SK-N-DZ (cell line): ENCODE measurements at regions not wholly inside any gene's neighbourhood (a gene's known extent, or its start where the extent isn't known, plus 50 kb on each side); places are given as distances from the start of the nearest gene placed in this dataset.
A peak's percentile ranks its signal among the peaks of the same experiment; 100 is the strongest.

ENCODE experiments used
- DNase-seq: peaks from one replicate; pipeline ENCODE4 v3.0.0-alpha.2; 2015; ENCODE audit warnings: low spot score

GRCh38 chr9:13758936-13759335, 479.4 kb upstream of the MPDZ start:
- no peak for DNase-seq

- DNase-seq, result no peak
Observed at GRCh38 chr9:13756943-13757342, 477.5 kb upstream of the MPDZ start.

GRCh38 chr9:13755551-13755950, 476.1 kb upstream of the MPDZ start:
- DNase-seq, result no peak

GRCh38 chr9:13750639-13751038, 471.1 kb upstream of the MPDZ start:
- DNase-seq, result no peak

- no peak for DNase-seq
Observed at GRCh38 chr9:13750061-13750460, 470.6 kb upstream of the MPDZ start.

GRCh38 chr9:13746876-13747275, 467.4 kb upstream of the MPDZ start:
- DNase-seq, result no peak

GRCh38 chr9:13744261-13744901, 464.9 kb upstream of the MPDZ start:
- peak; percentile 42 for DNase-seq

GRCh38 chr9:13737885-13738284, 458.4 kb upstream of the MPDZ start:
- DNase-seq, result no peak

- no peak for DNase-seq
Observed at GRCh38 chr9:13735181-13735580, 455.7 kb upstream of the MPDZ start.

- DNase-seq, result no peak
Observed at GRCh38 chr9:13734601-13735000, 455.1 kb upstream of the MPDZ start.

GRCh38 chr9:13732290-13732689, 452.8 kb upstream of the MPDZ start:
- no peak for DNase-seq

GRCh38 chr9:13731637-13732036, 452.1 kb upstream of the MPDZ start:
- DNase-seq, result no peak

- no peak for DNase-seq
Observed at GRCh38 chr9:13729955-13730354, 450.5 kb upstream of the MPDZ start.

GRCh38 chr9:13728917-13729811, 449.7 kb upstream of the MPDZ start:
- DNase-seq, result no peak

- no peak for DNase-seq
Observed at GRCh38 chr9:13728131-13728530, 448.6 kb upstream of the MPDZ start.

GRCh38 chr9:13726746-13727145, 447.3 kb upstream of the MPDZ start:
- DNase-seq, result no peak

- no peak for DNase-seq
Observed at GRCh38 chr9:13725516-13725915, 446.0 kb upstream of the MPDZ start.

GRCh38 chr9:13721481-13722235, 442.2 kb upstream of the MPDZ start:
- no peak for DNase-seq

- no peak for DNase-seq
Observed at GRCh38 chr9:13719981-13720676, 440.6 kb upstream of the MPDZ start.

- DNase-seq, result no peak
Observed at GRCh38 chr9:13719446-13719845, 440.0 kb upstream of the MPDZ start.

GRCh38 chr9:13718539-13718938, 439.0 kb upstream of the MPDZ start:
- DNase-seq, result no peak

- DNase-seq, result no peak
Observed at GRCh38 chr9:13718086-13718485, 438.6 kb upstream of the MPDZ start.
